ENCODE measurements at regions not wholly inside any gene's neighbourhood (a gene's known extent, or its start where the extent isn't known, plus 50 kb on each side); places are given as distances from the start of the nearest gene placed in this dataset.
A peak's percentile ranks its signal among the peaks of the same experiment; 100 is the strongest.

DNA sequence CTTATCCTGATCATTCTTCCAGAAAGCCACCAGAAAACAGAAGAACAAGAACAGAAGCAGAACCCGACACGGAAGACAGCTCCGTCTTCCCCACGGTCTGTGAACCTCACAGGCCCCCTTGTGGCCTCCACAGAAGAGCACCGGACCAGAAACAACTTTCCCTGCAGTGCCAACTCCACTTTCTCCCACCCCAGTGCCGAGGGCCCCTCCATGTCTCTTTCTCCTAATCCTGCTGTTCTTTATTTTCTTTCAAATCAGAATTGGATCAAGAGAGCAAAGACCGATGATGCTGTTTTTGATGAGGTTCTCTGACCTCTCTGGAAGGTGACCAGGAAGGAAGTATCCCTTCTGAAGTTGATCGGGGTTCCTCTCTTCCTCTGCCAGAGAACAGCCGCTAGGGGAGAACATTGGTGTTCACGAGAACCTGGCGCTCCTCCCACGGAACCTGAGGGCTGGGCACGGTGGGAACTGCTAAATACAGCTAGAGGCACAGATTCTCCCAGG is 58.9 kb upstream of the CTTNBP2NL start:
- ATAC-seq (ENCODE audit: poor library complexity) (peak; percentile 58), DNase-seq (peak in 4 of 14 experiments; percentile 14 to 40 (median 23))
- H3K4me3 ChIP-seq (ENCODE audit: low read length), result no peak overlapping the region
- Mint-ChIP-seq H3K9me3 (no peaks in the 10 kb centered on the region), H3K4me3 (peak overlapping the region; percentile 3), H3K27me3 (peaks cover 38% of the 10 kb centered on the region), H3K27ac (no peak overlapping the region), H3K4me1 (ENCODE audit: low read depth) (peaks cover 5% of the 10 kb centered on the region), H3K36me3 (ENCODE audit: low read depth) (no peaks in the 10 kb centered on the region)
- TF ChIP-seq, protein P1, sequence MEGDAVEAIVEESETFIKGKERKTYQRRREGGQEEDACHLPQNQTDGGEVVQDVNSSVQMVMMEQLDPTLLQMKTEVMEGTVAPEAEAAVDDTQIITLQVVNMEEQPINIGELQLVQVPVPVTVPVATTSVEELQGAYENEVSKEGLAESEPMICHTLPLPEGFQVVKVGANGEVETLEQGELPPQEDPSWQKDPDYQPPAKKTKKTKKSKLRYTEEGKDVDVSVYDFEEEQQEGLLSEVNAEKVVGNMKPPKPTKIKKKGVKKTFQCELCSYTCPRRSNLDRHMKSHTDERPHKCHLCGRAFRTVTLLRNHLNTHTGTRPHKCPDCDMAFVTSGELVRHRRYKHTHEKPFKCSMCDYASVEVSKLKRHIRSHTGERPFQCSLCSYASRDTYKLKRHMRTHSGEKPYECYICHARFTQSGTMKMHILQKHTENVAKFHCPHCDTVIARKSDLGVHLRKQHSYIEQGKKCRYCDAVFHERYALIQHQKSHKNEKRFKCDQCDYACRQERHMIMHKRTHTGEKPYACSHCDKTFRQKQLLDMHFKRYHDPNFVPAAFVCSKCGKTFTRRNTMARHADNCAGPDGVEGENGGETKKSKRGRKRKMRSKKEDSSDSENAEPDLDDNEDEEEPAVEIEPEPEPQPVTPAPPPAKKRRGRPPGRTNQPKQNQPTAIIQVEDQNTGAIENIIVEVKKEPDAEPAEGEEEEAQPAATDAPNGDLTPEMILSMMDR (IDR thresholded peaks at IDR 0.05), result peak; percentile 53
- H3K4me1 ChIP-seq (ENCODE audit: insufficient read depth, low read length), result peaks cover 5% of the 10 kb centered on the region
- intact Hi-C loops (cut with DNase I, micrococcal nuclease), result no loop called here
- ChIA-PET CTCF (interaction anchor here (0.7 kb wide), 1 partner anchor 168 kb away, joined by 3 read pairs; no protein-coding TSS in a partner anchor), POLR2A (interaction anchor here (0.8 kb wide), 1 partner anchor 8 kb away, joined by 4 read pairs; no protein-coding TSS in a partner anchor)
- H3K27me3 ChIP-seq (ENCODE audit: control insufficient read depth in 1 of 2, insufficient read depth in 2 of 2, low read length in 2 of 2), result peaks cover 9 to 14% of the 10 kb centered on the region in 2 experiments
- no peaks in the 10 kb centered on the region for H3K36me3 ChIP-seq (ENCODE audit: insufficient read depth, low read length)
- H3K9me3 ChIP-seq (ENCODE audit: control insufficient read depth in 1 of 2, insufficient read depth in 1 of 2, low read length in 2 of 2), result no peaks in the 10 kb centered on the region
- no peak overlapping the region for H3K27ac ChIP-seq (ENCODE audit: low read depth in 1 of 2, low read length in 2 of 2)

DNA sequence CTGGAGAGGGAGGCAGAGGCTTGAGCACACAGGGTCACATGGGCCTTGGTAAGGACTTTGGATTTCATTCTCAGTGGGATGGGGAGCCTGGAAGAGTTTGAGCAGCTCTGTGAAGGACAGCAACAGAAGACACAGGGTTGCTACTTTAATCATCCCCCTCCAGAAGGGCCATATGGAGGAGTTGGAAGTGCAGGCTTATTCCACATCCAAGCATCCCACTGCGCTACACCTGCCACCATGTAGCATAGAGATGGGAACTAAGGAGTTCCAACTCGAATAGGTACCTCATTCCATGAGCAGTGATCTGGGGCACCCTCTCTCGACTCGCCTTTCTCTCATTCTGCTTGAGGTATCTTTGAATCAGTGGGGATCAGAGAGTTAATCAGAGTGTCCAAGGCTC is 54.0 kb upstream of the CTTNBP2NL start:
- no peak overlapping the region for H3K4me3 ChIP-seq (ENCODE audit: low read length)
- peaks cover 18% of the 10 kb centered on the region for H3K27me3 Mint-ChIP-seq
- TF ChIP-seq, protein P1 (IDR thresholded peaks at IDR 0.05), result no peak
- H3K4me1 Mint-ChIP-seq (ENCODE audit: low read depth), result peaks cover 21% of the 10 kb centered on the region
- H3K9me3 ChIP-seq (ENCODE audit: control insufficient read depth in 1 of 2, insufficient read depth in 1 of 2, low read length in 2 of 2), result no peaks in the 10 kb centered on the region
- no peak overlapping the region for H3K27ac Mint-ChIP-seq
- DNase-seq (no peak), ATAC-seq (ENCODE audit: poor library complexity) (no peak)
- H3K4me3 Mint-ChIP-seq, result no peak overlapping the region
- peaks cover 0 to 7% of the 10 kb centered on the region in 2 experiments for H3K27me3 ChIP-seq (ENCODE audit: control insufficient read depth in 1 of 2, insufficient read depth in 2 of 2, low read length in 2 of 2)
- H3K36me3 ChIP-seq (ENCODE audit: insufficient read depth, low read length), result no peaks in the 10 kb centered on the region
- no peak overlapping the region for H3K27ac ChIP-seq (ENCODE audit: low read depth in 1 of 2, low read length in 2 of 2)
- ChIA-PET CTCF (no interaction called here), POLR2A (no interaction called here)
- H3K36me3 Mint-ChIP-seq (ENCODE audit: low read depth), result no peaks in the 10 kb centered on the region
- intact Hi-C loops (cut with DNase I, micrococcal nuclease), result no loop called here
- H3K9me3 Mint-ChIP-seq, result no peaks in the 10 kb centered on the region
- H3K4me1 ChIP-seq (ENCODE audit: insufficient read depth, low read length), result peaks cover 10% of the 10 kb centered on the region

GRCh38 chr1:112342558-112342957 is 53.5 kb upstream of the CTTNBP2NL start:
- CTCF ChIA-PET, result no interaction called here
- no peaks in the 10 kb centered on the region for H3K9me3 Mint-ChIP-seq

More at GRCh38 chr1:112342558-112342957, 53.5 kb upstream of the CTTNBP2NL start:
- POLR2A ChIA-PET, result no interaction called here
- peaks cover 15% of the 10 kb centered on the region for H3K27me3 Mint-ChIP-seq
- H3K27ac Mint-ChIP-seq, result no peak overlapping the region
- peaks cover 0 to 3% of the 10 kb centered on the region in 2 experiments for H3K27me3 ChIP-seq (ENCODE audit: control insufficient read depth in 1 of 2, insufficient read depth in 2 of 2, low read length in 2 of 2)
- no peak overlapping the region for H3K27ac ChIP-seq (ENCODE audit: low read depth in 1 of 2, low read length in 2 of 2)
- DNase-seq (no peak), ATAC-seq (ENCODE audit: poor library complexity) (no peak)
- no peaks in the 10 kb centered on the region for H3K36me3 Mint-ChIP-seq (ENCODE audit: low read depth)
- H3K36me3 ChIP-seq (ENCODE audit: insufficient read depth, low read length), result no peaks in the 10 kb centered on the region
- intact Hi-C loops (cut with DNase I, micrococcal nuclease), result no loop called here
- TF ChIP-seq, protein P1 (IDR thresholded peaks at IDR 0.05), result no peak
- H3K4me1 Mint-ChIP-seq (ENCODE audit: low read depth), result peaks cover 19% of the 10 kb centered on the region
- H3K4me3 Mint-ChIP-seq, result no peak overlapping the region
- peaks cover 7% of the 10 kb centered on the region for H3K4me1 ChIP-seq (ENCODE audit: insufficient read depth, low read length)
- H3K9me3 ChIP-seq (ENCODE audit: control insufficient read depth in 1 of 2, insufficient read depth in 1 of 2, low read length in 2 of 2), result no peaks in the 10 kb centered on the region
- H3K4me3 ChIP-seq (ENCODE audit: low read length), result no peak overlapping the region
